Stimulated activated naive CD8-positive, alpha-beta T cell treated with anti-CD3 and anti-CD28 coated beads, Interleukin-15, amount 100 ng/mL, for 72 hours (primary cell): ENCODE measurements at regions not wholly inside any gene's neighbourhood (a gene's known extent, or its start where the extent isn't known, plus 50 kb on each side); places are given as distances from the start of the nearest gene placed in this dataset.

ENCODE experiments used
- ATAC-seq: fragments of 150-1000 bp; cut with Tn5 transposase; 2 replicates; pipeline ENCODE4 v1.10.0; 2021; ENCODE audit warnings: mild to moderate bottlenecking, moderate library complexity
- DNase-seq, 2 donors: peaks; one replicate each; pipeline ENCODE4 v3.0.0; 2021 to 2022
- H3K27ac Mint-ChIP-seq, 2 donors: one replicate each; pipeline ENCODE4 v1.8.0; 2022; ENCODE audit warnings: mild to moderate bottlenecking in 2 of 2, mixed read lengths in 2 of 2, moderate library complexity in 2 of 2
- H3K27me3 Mint-ChIP-seq: one replicate; pipeline ENCODE4 v1.8.0; 2022; ENCODE audit warnings: mixed read lengths
- H3K4me1 Mint-ChIP-seq: one replicate; pipeline ENCODE4 v1.8.0; 2022; ENCODE audit warnings: mild to moderate bottlenecking, mixed read lengths
- H3K4me3 Mint-ChIP-seq, 2 donors: one replicate each; pipeline ENCODE4 v1.8.0; 2022; ENCODE audit warnings: mild to moderate bottlenecking in 2 of 2, mixed read lengths in 2 of 2, moderate library complexity in 1 of 2
- H3K9me3 Mint-ChIP-seq, 2 donors: one replicate each; pipeline ENCODE4 v1.8.0; 2022; ENCODE audit warnings: mixed read lengths in 2 of 2

GRCh38 chr20:60300374-60300773 lies 342.2 kb downstream of the CDH26 start:
- Mint-ChIP-seq H3K4me1 (no peaks in the 10 kb centered on the region), H3K4me3 (no peak overlapping the region), H3K9me3 (no peaks in the 10 kb centered on the region), H3K27ac (no peak overlapping the region), H3K27me3 (no peaks in the 10 kb centered on the region)
- ATAC-seq (no peak), DNase-seq (no peak)

- Mint-ChIP-seq H3K4me1 (no peaks in the 10 kb centered on the region), H3K27me3 (no peaks in the 10 kb centered on the region), H3K27ac (no peak overlapping the region), H3K4me3 (no peak overlapping the region), H3K9me3 (no peaks in the 10 kb centered on the region)
- ATAC-seq (no peak), DNase-seq (no peak)
These were observed 344.7 kb downstream of the CDH26 start for GRCh38 chr20:60302875-60303274.

- no peak for DNase-seq
- ATAC-seq, result no peak
- Mint-ChIP-seq H3K4me3 (no peak overlapping the region), H3K9me3 (no peaks in the 10 kb centered on the region), H3K27me3 (no peaks in the 10 kb centered on the region), H3K27ac (no peak overlapping the region), H3K4me1 (no peaks in the 10 kb centered on the region)
These were observed 345.9 kb downstream of the CDH26 start for GRCh38 chr20:60304026-60304590.

DNA sequence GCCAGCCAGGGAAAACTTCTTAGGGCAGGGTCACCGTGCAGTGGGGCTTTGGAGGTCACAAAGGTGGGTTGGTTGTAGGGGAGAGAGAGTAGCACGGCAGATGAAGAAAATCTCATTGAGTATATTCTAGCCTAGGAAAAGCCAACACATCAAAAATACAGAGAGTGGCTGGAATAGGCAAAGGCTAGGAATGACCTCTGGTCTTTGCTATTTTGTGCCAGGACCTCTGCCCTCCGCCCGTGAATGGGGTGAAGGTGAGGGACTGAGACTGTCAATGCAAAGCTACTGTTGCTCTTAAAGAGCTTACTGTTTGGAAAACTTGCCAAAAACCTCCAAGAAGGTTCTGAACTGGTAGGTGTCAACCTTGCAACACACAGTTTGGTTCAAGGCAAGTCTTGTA lies 346.7 kb downstream of the CDH26 start:
- DNase-seq (no peak), ATAC-seq (no peak)
- H3K27me3 Mint-ChIP-seq, result no peaks in the 10 kb centered on the region
- no peaks in the 10 kb centered on the region for H3K9me3 Mint-ChIP-seq
- no peaks in the 10 kb centered on the region for H3K4me1 Mint-ChIP-seq
- H3K27ac Mint-ChIP-seq, result no peak overlapping the region
- no peak overlapping the region for H3K4me3 Mint-ChIP-seq

GRCh38 chr20:60306105-60306504 lies 347.9 kb downstream of the CDH26 start:
- Mint-ChIP-seq H3K4me3 (no peak overlapping the region), H3K9me3 (no peaks in the 10 kb centered on the region), H3K27ac (no peak overlapping the region), H3K4me1 (no peaks in the 10 kb centered on the region), H3K27me3 (no peaks in the 10 kb centered on the region)
- ATAC-seq, result no peak
- no peak for DNase-seq

DNA sequence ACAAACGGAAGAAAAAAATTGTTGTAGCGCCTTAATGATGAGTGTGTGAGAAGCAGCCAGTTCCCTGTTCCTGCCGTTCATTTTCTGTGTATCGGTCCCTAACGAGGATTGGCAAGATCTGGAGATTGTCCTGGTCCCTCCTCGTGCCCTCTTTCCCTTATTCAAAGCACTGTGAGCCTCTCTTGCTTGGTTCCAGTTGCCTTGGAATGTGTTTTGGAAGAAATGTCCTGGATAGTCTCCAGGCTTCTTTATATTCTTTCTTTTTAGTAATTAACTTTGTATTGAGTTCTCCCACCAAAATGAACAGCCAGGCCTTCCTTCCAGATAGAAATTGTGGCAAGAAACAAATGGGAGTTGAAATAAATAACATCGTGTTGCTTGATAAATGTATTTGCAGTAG lies 348.3 kb downstream of the CDH26 start:
- DNase-seq (no peak), ATAC-seq (no peak)
- no peaks in the 10 kb centered on the region for H3K4me1 Mint-ChIP-seq
- H3K9me3 Mint-ChIP-seq, result no peaks in the 10 kb centered on the region
- no peak overlapping the region for H3K27ac Mint-ChIP-seq
- no peak overlapping the region for H3K4me3 Mint-ChIP-seq
- H3K27me3 Mint-ChIP-seq, result no peaks in the 10 kb centered on the region

DNA sequence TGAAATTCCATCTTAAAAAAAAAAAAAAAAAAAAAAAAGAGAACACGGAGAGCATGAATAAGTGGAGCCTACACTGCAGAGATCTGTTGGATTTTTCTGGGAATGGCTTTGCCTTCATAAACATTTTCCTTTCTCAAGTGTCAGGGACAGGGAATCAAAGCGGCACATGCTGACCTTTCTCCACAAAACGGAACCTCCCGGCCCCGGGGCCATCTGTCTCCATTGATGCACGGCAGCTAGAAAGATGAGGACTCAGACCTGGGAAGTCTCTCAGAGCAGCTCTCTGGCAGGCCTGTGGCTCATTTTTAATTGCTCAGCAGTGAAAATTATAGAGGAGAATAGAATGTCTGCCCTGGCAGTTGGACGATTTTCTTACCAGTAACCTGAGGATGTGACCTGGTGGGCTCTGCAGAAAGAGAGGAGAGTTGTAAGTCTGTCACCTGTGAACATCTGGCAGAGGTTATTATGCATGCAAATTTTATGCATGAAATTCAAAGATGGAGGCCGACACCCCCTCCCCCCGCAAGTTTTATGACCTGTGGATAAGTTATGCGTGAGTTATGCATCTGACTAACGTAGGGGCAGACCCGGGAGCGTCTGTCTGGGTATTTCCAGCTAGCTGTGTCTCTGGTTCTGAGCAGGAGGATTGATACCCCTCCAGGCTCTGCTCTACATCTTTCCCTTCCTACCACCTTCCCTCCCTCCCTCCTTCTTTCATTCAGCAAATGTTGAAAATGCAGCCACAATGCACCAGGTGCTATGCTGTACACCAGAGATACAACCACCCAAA lies 352.5 kb downstream of the CDH26 start:
- no peaks in the 10 kb centered on the region for H3K27me3 Mint-ChIP-seq
- DNase-seq (no peak), ATAC-seq (no peak)
- H3K4me3 Mint-ChIP-seq, result no peak overlapping the region
- H3K27ac Mint-ChIP-seq, result no peak overlapping the region
- H3K4me1 Mint-ChIP-seq, result no peaks in the 10 kb centered on the region
- peaks cover 5 to 8% of the 10 kb centered on the region in 2 donors for H3K9me3 Mint-ChIP-seq

DNA sequence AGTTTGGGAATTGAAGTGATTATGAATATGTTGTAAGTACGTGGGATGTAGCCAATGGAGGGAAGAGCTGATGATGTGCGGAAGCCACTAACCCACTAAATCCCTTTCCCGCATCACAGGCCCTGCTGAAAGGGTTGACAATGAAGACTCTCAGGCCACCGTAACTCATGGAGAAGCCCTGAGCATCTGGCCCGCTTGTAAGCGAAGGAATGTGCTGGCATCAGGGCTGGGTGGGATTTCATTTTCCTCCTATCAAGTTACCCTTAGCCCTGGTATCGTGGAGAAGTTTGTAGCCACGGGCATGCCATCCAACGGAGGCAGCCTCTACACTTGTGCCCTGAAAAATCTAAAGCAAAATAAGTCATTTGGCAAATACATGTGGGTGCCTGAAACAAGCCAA lies 355.0 kb downstream of the CDH26 start:
- ATAC-seq (no peak), DNase-seq (no peak)
- H3K9me3 Mint-ChIP-seq, result peaks cover 5 to 8% of the 10 kb centered on the region in 2 donors
- H3K27ac Mint-ChIP-seq, result no peak overlapping the region
- no peak overlapping the region for H3K4me3 Mint-ChIP-seq
- no peaks in the 10 kb centered on the region for H3K4me1 Mint-ChIP-seq
- H3K27me3 Mint-ChIP-seq, result no peaks in the 10 kb centered on the region

GRCh38 chr20:60313614-60314013 lies 355.4 kb downstream of the CDH26 start:
- Mint-ChIP-seq H3K27ac (no peak overlapping the region), H3K4me3 (no peak overlapping the region), H3K4me1 (no peaks in the 10 kb centered on the region), H3K9me3 (peaks cover 5 to 8% of the 10 kb centered on the region in 2 donors), H3K27me3 (no peaks in the 10 kb centered on the region)
- ATAC-seq (no peak), DNase-seq (no peak)

GRCh38 chr20:60314727-60315126 lies 356.5 kb downstream of the CDH26 start:
- ATAC-seq, result no peak
- H3K27me3 Mint-ChIP-seq, result no peaks in the 10 kb centered on the region
- no peaks in the 10 kb centered on the region for H3K4me1 Mint-ChIP-seq
- no peak overlapping the region for H3K4me3 Mint-ChIP-seq
- no peak for DNase-seq
- no peak overlapping the region for H3K27ac Mint-ChIP-seq
- H3K9me3 Mint-ChIP-seq, result peaks cover 5 to 8% of the 10 kb centered on the region in 2 donors

DNA sequence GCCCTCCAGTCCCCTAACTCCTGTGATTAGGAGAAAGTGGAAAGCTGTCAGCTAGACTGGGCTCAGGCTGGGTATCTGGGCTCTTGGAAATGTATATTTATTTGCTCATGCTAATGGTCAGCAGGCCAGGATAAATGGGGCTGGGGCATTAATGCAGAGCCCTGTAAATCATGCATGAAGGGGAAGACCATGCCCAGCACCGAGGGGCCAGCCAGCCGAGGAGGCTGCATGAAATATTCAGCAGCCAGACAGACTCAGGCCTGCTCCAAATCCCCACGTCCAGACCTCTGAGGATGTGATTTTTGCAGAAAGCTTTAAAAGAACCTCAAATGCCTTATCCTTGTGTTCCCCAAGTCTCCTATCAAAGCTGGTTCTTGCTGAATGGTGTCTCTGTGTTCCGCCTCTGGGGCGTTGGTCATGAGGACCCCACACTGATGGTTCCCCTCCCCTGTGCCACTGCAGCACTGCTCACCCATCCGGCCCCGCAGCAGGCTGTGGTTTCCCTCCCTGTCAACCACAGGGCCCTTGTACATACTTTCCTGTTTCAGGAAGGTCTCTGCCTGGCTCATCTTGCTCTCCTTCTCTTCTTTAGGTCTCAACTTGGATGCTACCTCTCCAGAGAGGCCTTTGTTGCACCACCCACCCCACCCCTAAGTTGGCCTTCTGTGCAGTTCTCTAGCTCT lies 358.4 kb downstream of the CDH26 start:
- Mint-ChIP-seq H3K4me3 (no peak overlapping the region), H3K27me3 (no peaks in the 10 kb centered on the region), H3K9me3 (peaks cover 5 to 8% of the 10 kb centered on the region in 2 donors), H3K27ac (no peak overlapping the region), H3K4me1 (no peaks in the 10 kb centered on the region)
- ATAC-seq (no peak), DNase-seq (no peak)

GRCh38 chr20:60317401-60317800 lies 359.2 kb downstream of the CDH26 start:
- Mint-ChIP-seq H3K4me1 (no peaks in the 10 kb centered on the region), H3K9me3 (peaks cover 5 to 8% of the 10 kb centered on the region in 2 donors), H3K27ac (no peak overlapping the region), H3K4me3 (no peak overlapping the region), H3K27me3 (no peaks in the 10 kb centered on the region)
- no peak for ATAC-seq
- DNase-seq, result no peak

- Mint-ChIP-seq H3K9me3 (no peaks in the 10 kb centered on the region), H3K4me1 (no peaks in the 10 kb centered on the region), H3K27ac (no peak overlapping the region), H3K27me3 (no peaks in the 10 kb centered on the region), H3K4me3 (no peak overlapping the region)
- ATAC-seq (no peak), DNase-seq (no peak)
These were observed 363.4 kb downstream of the CDH26 start for GRCh38 chr20:60321601-60322000.

GRCh38 chr20:60326821-60327220 lies 368.6 kb downstream of the CDH26 start:
- no peaks in the 10 kb centered on the region for H3K27me3 Mint-ChIP-seq
- ATAC-seq (no peak), DNase-seq (no peak)
- H3K4me3 Mint-ChIP-seq, result no peak overlapping the region
- H3K4me1 Mint-ChIP-seq, result no peaks in the 10 kb centered on the region
- H3K27ac Mint-ChIP-seq, result peak overlapping the region in 1 of 2 donors; percentile 80
- H3K9me3 Mint-ChIP-seq, result no peaks in the 10 kb centered on the region

DNA sequence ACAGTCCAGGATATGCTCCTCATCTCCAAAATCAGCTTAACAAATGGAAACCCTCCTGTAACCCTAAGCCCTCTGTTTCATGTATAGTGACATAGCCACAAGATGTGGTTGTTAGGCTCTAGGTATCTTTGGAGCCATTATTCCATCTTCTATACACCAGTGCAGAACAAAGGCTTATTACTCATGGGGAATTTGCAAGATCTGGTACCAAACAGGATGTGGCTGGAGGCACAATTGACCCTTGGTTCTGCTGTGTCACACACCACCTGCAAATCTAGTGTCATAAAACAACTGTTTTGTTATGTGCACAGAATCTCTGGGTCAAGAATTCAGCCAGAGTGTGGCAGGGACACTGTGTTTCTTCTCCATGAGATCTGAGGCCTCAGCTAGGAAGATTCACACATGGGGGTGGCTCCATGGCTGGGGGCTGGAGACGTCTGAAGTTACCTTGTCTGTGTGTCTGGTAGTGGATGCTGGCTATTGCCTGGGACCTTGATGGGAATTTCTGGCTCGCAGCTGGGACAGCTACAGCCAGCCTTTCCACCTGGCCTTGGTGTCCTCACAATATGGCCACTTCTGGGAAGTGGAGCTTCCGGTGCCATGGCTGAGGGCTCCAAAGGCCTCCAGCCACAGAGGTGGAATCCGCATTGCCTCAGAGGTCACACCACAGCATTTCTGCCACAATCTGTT lies 369.9 kb downstream of the CDH26 start:
- Mint-ChIP-seq H3K4me3 (no peak overlapping the region), H3K9me3 (no peaks in the 10 kb centered on the region), H3K4me1 (no peaks in the 10 kb centered on the region), H3K27ac (no peak overlapping the region), H3K27me3 (no peaks in the 10 kb centered on the region)
- no peak for DNase-seq
- no peak for ATAC-seq

DNA sequence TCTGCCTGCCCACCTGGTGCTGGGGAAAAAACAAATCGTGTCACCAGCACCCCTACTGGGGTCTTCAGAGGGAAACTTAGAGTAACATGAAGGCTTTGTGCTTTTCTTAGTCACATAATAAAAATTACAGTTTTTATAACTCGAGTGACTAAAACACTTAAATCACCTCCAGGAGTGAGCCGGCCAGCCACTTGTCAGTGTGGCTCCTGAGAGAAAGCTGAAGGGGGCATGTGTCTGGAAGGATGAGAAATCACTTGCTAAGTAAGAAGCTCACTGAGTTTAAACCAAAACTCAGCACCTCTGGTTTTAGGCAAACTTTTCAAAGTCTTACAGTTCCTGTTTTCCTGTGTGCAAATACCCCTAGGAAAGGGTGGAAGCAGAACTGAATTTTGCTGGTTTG lies 372.2 kb downstream of the CDH26 start:
- no peaks in the 10 kb centered on the region for H3K9me3 Mint-ChIP-seq
- H3K4me1 Mint-ChIP-seq, result no peaks in the 10 kb centered on the region
- ATAC-seq (no peak), DNase-seq (no peak)
- H3K4me3 Mint-ChIP-seq, result no peak overlapping the region
- no peak overlapping the region for H3K27ac Mint-ChIP-seq
- no peaks in the 10 kb centered on the region for H3K27me3 Mint-ChIP-seq
